GM12878 (cell line): ENCODE measurements at regions not wholly inside any gene's neighbourhood (a gene's known extent, or its start where the extent isn't known, plus 50 kb on each side); places are given as distances from the start of the nearest gene placed in this dataset.

Experiments used
- ATAC-seq: fragments of 200-7000 bp; cut with Tn5 transposase; 3 replicates; pipeline ENCODE4 v1.9.1; 2020; ENCODE audit warnings: mild to moderate bottlenecking, moderate library complexity
- BruUV-seq: library from RNA; stranded (reverse); fragments of 400-500 nt; replicated peaks from 2 replicates; lab custom pipeline; 2021; lab: Mats Ljungman, UMichigan
- CTCF ChIA-PET: fragments of 300-600 bp; sonication (Branson Sonifier 250); formaldehyde crosslinking; extraction: SDS; loops from one replicate; lab custom pipeline; 2021; ENCODE audit warnings: inconsistent platforms; lab: Yijun Ruan, JAX
- POLR2A ChIA-PET: fragments of 350-600 bp; formaldehyde crosslinking; extraction: SDS; loops from one replicate; lab custom pipeline; 2021; ENCODE audit warnings: inconsistent platforms; lab: Charles Lee
- RAD21 ChIA-PET: fragments of 300-600 bp; sonication (Branson Sonifier 250); formaldehyde crosslinking; loops from one replicate; lab custom pipeline; 2023; ENCODE audit warnings: antibody characterized with exemption; ENCODE audit not compliant: unreplicated experiment; lab: Charles Lee
- SMC1A ChIA-PET: fragments of 300-600 bp; sonication (Branson Sonifier 250); formaldehyde crosslinking; loops from one replicate; lab custom pipeline; 2023; ENCODE audit not compliant: unreplicated experiment, uncharacterized antibody; lab: Charles Lee
- DNase-seq: peaks from one replicate; pipeline ENCODE4 v3.0.0-alpha.2; 2011; ENCODE audit warnings: low read depth, low spot score
- FAIRE-seq: peaks from 3 replicates; lab custom pipeline; 2011; peaks lifted over from hg19 to GRCh38; lab: Jason Lieb, UNC
- H2AFZ ChIP-seq: 2 replicates; pipeline ENCODE4 v1.6.0; 2011; ENCODE audit warnings: low read depth, low read length, control low read depth; ENCODE audit not compliant: control insufficient read depth
- H3K27ac ChIP-seq: 2 replicates; pipeline ENCODE4 v1.5.1; 2011; ENCODE audit warnings: control low read depth; ENCODE audit not compliant: control insufficient read depth, insufficient read depth
- H3K27me3 ChIP-seq, 2 experiments: replicated peaks in 1 of 2; 2 replicates each; pipeline versions ENCODE4 v1.6.0 to v1.6.1; 2011; ENCODE audit warnings: low read length in 1 of 2; ENCODE audit not compliant: control insufficient read depth in 2 of 2, insufficient read depth in 2 of 2
- H3K36me3 ChIP-seq, 2 experiments: 2 replicates each; pipeline ENCODE4 v1.5.1; 2011; ENCODE audit warnings: low read length in 1 of 2; ENCODE audit not compliant: control insufficient read depth in 2 of 2, insufficient read depth in 2 of 2
- H3K4me1 ChIP-seq: 2 replicates; pipeline ENCODE4 v1.6.1; 2011; ENCODE audit warnings: mild to moderate bottlenecking, low read length, moderate library complexity, mixed read lengths; ENCODE audit not compliant: control insufficient read depth, insufficient read depth
- H3K4me2 ChIP-seq: 2 replicates; pipeline ENCODE4 v1.6.0; 2011; ENCODE audit warnings: control low read depth; ENCODE audit not compliant: control insufficient read depth, insufficient read depth
- H3K4me3 ChIP-seq: fragments of 200-600 bp; sonication (generic); 2 replicates; pipeline ENCODE4 v1.5.1; 2016
- H3K79me2 ChIP-seq: 2 replicates; pipeline ENCODE4 v1.6.0; 2011; ENCODE audit warnings: low read length; ENCODE audit not compliant: control insufficient read depth, insufficient read depth
- H3K9ac ChIP-seq: 2 replicates; pipeline ENCODE4 v1.8.0; 2011; ENCODE audit warnings: low read length, control low read depth, mixed read lengths; ENCODE audit not compliant: control insufficient read depth, insufficient read depth
- H3K9me3 ChIP-seq: replicated peaks from 3 replicates; pipeline ENCODE4 v1.5.1; 2011; ENCODE audit warnings: mild to moderate bottlenecking, low read length; ENCODE audit not compliant: control insufficient read depth, insufficient read depth
- H4K20me1 ChIP-seq: 2 replicates; pipeline ENCODE4 v1.6.0; 2011; ENCODE audit not compliant: control insufficient read depth, insufficient read depth
- CBX3 ChIP-seq: fragments of 200-600 bp; sonication (generic); IDR thresholded peaks from 2 replicates; pipeline ENCODE4 v1.6.1; 2016; ENCODE audit warnings: low read depth, borderline replicate concordance
- E2F4 ChIP-seq: IDR thresholded peaks from 2 replicates; pipeline ENCODE4 v1.6.1; 2012; ENCODE audit warnings: low read depth, low read length, improper control_type of control experiment
- EED ChIP-seq: sonication (generic); IDR thresholded peaks from 2 replicates; pipeline ENCODE4 v1.6.1; 2016; ENCODE audit warnings: antibody characterized with exemption, low read depth
- MEF2A ChIP-seq: IDR thresholded peaks from 2 replicates; pipeline ENCODE4 v1.6.1; 2011; ENCODE audit warnings: low read depth, mild to moderate bottlenecking, low read length, moderate library complexity; ENCODE audit not compliant: insufficient read depth
- NBN ChIP-seq: fragments of 450-650 bp; IDR thresholded peaks from 2 replicates; pipeline ENCODE4 v1.6.1; 2016
- NR2F1 ChIP-seq: fragments of 450-650 bp; conservative IDR thresholded peaks from 2 replicates; pipeline ENCODE4 v1.6.1; 2017; ENCODE audit warnings: mild to moderate bottlenecking
- WGBS: methylation state at CpG from one replicate; pipeline ENCODE4 v1.1.6; 2016; ENCODE audit warnings: low lambda C conversion rate; ENCODE audit not compliant: insufficient replicate concordance, insufficient coverage; ENCODE audit errors: missing lambda C conversion rate; 5-methylcytosine and 5-hydroxymethylcytosine counted together
- in situ Hi-C: fragments of 300-500 bp; cut with MboI; formaldehyde crosslinking; loops from 9 replicates; pipeline ENCODE4 v1.14.3; 2018; ENCODE audit warnings: mixed read lengths
- intact Hi-C: fragments of 100-400 bp; cut with micrococcal nuclease; formaldehyde crosslinking; loops from one replicate; pipeline ENCODE4 v1.14.2; 2022; ENCODE audit not compliant: unreplicated experiment
- TF ChIP-seq, protein P1 (sequence below): fragments of 450-650 bp; IDR thresholded peaks from 2 replicates; pipeline ENCODE4 v1.6.1; 2017; ENCODE audit warnings: mild to moderate bottlenecking, moderate library complexity
- TF ChIP-seq, protein P2 (sequence below): fragments of 450-650 bp; IDR thresholded peaks from 2 replicates; pipeline ENCODE4 v1.6.1; 2017; ENCODE audit warnings: mild to moderate bottlenecking, moderate library complexity

DNA sequence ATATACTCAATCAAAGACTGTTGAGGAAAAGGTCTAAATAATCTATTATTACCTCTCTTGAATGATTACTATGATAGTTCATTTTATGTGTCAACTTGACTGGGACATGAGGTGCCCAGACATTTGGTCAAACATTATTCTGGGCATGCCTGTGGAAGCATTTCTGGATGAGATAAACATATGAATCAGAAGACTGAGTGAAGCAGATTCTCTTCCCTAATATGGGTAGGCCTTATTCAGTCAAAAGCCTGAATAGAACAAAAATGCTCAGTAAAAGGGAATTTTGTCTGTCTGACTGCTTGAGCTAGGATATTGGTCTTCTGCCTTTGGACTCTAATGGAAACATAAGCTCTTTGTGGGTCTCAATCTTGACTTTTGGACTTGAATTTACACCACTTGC, 73.3 kb upstream of the SOX13 start:
- SMC1A ChIA-PET = no interaction called here
- CTCF ChIA-PET = interaction anchor here (0.9 to 1.3 kb wide), 2 partner anchors 25 to 207 kb away, joined by 3 read pairs; no protein-coding TSS in a partner anchor
- Histone ChIP-seq H3K79me2 (no peaks in the 10 kb centered on the region), H2AFZ (no peak overlapping the region), H3K4me1 (no peaks in the 10 kb centered on the region), H3K36me3 (no peaks in the 10 kb centered on the region), H3K4me3 (no peak overlapping the region), H3K27me3 (no peaks in the 10 kb centered on the region), H3K9me3 (no peaks in the 10 kb centered on the region), H3K9ac (no peak overlapping the region), H4K20me1 (no peaks in the 10 kb centered on the region), H3K4me2 (no peak overlapping the region), H3K27ac (no peak overlapping the region)
- FAIRE-seq = no peak
- DNase-seq = no peak
- RAD21 ChIA-PET = no interaction called here
- no peak for ATAC-seq
- no TSS peak for BruUV-seq
- in situ Hi-C loops (no loop called here), intact Hi-C loops (no loop called here)
- TF ChIP-seq NBN (no peak), NR2F1 (no peak), EED (no peak), E2F4 (no peak), CBX3 (no peak), MEF2A (no peak)
- POLR2A ChIA-PET = interaction anchor here (0.6 kb wide), 1 partner anchor 60 kb away, joined by 4 read pairs; no protein-coding TSS in a partner anchor

GRCh38 chr1:204001166-204001901, 71.6 kb upstream of the SOX13 start:
- Histone ChIP-seq H3K79me2 (no peaks in the 10 kb centered on the region), H3K36me3 (no peaks in the 10 kb centered on the region), H3K4me2 (no peak overlapping the region), H3K27me3 (no peaks in the 10 kb centered on the region), H3K27ac (no peak overlapping the region), H3K4me3 (no peak overlapping the region), H3K9me3 (no peaks in the 10 kb centered on the region), H3K9ac (no peak overlapping the region), H2AFZ (no peak overlapping the region), H3K4me1 (no peaks in the 10 kb centered on the region), H4K20me1 (no peaks in the 10 kb centered on the region)
- FAIRE-seq (no peak), DNase-seq (no peak), ATAC-seq (no peak)
- ChIA-PET POLR2A (no interaction called here), CTCF (no interaction called here), SMC1A (interaction anchor here (0.7 kb wide), 1 partner anchor 58 kb away, joined by 3 read pairs; no protein-coding TSS in a partner anchor), RAD21 (no interaction called here)
- BruUV-seq = no TSS peak
- in situ Hi-C loops (no loop called here), intact Hi-C loops (no loop called here)
- 3% methylated on average over 2 of the region's 2 CpGs for WGBS
- TF ChIP-seq, protein P1, sequence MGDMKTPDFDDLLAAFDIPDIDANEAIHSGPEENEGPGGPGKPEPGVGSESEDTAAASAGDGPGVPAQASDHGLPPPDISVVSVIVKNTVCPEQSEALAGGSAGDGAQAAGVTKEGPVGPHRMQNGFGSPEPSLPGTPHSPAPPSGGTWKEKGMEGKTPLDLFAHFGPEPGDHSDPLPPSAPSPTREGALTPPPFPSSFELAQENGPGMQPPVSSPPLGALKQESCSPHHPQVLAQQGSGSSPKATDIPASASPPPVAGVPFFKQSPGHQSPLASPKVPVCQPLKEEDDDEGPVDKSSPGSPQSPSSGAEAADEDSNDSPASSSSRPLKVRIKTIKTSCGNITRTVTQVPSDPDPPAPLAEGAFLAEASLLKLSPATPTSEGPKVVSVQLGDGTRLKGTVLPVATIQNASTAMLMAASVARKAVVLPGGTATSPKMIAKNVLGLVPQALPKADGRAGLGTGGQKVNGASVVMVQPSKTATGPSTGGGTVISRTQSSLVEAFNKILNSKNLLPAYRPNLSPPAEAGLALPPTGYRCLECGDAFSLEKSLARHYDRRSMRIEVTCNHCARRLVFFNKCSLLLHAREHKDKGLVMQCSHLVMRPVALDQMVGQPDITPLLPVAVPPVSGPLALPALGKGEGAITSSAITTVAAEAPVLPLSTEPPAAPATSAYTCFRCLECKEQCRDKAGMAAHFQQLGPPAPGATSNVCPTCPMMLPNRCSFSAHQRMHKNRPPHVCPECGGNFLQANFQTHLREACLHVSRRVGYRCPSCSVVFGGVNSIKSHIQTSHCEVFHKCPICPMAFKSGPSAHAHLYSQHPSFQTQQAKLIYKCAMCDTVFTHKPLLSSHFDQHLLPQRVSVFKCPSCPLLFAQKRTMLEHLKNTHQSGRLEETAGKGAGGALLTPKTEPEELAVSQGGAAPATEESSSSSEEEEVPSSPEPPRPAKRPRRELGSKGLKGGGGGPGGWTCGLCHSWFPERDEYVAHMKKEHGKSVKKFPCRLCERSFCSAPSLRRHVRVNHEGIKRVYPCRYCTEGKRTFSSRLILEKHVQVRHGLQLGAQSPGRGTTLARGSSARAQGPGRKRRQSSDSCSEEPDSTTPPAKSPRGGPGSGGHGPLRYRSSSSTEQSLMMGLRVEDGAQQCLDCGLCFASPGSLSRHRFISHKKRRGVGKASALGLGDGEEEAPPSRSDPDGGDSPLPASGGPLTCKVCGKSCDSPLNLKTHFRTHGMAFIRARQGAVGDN = no peak
- TF ChIP-seq, protein P2, sequence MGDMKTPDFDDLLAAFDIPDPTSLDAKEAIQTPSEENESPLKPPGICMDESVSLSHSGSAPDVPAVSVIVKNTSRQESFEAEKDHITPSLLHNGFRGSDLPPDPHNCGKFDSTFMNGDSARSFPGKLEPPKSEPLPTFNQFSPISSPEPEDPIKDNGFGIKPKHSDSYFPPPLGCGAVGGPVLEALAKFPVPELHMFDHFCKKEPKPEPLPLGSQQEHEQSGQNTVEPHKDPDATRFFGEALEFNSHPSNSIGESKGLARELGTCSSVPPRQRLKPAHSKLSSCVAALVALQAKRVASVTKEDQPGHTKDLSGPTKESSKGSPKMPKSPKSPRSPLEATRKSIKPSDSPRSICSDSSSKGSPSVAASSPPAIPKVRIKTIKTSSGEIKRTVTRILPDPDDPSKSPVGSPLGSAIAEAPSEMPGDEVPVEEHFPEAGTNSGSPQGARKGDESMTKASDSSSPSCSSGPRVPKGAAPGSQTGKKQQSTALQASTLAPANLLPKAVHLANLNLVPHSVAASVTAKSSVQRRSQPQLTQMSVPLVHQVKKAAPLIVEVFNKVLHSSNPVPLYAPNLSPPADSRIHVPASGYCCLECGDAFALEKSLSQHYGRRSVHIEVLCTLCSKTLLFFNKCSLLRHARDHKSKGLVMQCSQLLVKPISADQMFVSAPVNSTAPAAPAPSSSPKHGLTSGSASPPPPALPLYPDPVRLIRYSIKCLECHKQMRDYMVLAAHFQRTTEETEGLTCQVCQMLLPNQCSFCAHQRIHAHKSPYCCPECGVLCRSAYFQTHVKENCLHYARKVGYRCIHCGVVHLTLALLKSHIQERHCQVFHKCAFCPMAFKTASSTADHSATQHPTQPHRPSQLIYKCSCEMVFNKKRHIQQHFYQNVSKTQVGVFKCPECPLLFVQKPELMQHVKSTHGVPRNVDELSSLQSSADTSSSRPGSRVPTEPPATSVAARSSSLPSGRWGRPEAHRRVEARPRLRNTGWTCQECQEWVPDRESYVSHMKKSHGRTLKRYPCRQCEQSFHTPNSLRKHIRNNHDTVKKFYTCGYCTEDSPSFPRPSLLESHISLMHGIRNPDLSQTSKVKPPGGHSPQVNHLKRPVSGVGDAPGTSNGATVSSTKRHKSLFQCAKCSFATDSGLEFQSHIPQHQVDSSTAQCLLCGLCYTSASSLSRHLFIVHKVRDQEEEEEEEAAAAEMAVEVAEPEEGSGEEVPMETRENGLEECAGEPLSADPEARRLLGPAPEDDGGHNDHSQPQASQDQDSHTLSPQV = no peak
